ENCODE measurements at regions not wholly inside any gene's neighbourhood (a gene's known extent, or its start where the extent isn't known, plus 50 kb on each side); places are given as distances from the start of the nearest gene placed in this dataset.

DNA sequence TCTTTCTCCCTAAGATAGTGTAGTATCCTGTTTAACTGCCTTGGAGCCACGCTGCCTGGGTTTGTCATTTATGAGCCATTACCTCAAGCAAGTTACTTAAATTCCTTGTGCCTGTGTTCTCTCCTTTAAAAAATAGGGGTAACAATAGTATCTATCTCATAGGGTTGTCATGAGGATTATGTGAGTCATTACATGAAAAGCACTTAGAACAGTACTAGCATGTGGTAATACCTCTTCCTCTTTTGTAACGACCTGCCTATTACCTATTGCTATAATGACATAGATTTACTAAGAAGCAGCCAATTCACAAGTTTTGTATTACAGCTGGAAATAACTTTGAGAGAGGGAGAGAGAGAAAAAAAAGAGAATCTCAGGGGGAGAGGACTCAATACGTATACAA is 834.7 kb downstream of the RAPGEF2 start:
- TF ChIP-seq POLR2A (IDR thresholded peaks at IDR 0.05; ENCODE audit: low read length) (no peak), GATA1 (IDR thresholded peaks at IDR 0.05; ENCODE audit: low read depth, low read length) (no peak)

Measured in erythroblast (primary cell).